ENCODE measurements at regions not wholly inside any gene's neighbourhood (a gene's known extent, or its start where the extent isn't known, plus 50 kb on each side); places are given as distances from the start of the nearest gene placed in this dataset.

DNA sequence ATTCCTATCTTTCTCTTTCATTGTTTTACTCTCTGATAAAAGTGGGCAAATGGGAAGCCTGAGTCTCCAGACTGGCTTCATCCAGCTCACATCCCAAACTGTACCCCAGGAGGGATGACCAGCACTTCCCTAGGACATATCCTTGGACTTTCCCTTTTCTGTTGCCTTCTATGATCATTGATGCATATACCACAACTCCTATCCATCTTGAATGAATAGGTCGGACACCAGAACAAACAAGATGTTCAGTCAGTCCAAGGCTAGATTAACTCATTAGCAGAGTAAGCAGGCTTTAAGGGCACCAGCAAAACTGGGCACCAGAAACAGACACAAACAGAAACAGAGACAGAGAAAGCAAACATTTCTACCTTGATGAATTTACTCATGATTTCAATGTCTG is 159.1 kb upstream of the RGMB start:
- TF ChIP-seq CTCF (IDR thresholded peaks at IDR 0.05) (no peak), EZH2 (IDR thresholded peaks at IDR 0.05; ENCODE audit: borderline replicate concordance, insufficient read depth, low read depth, low read length, poor library complexity, severe bottlenecking) (no peak)
